ENCODE measurements at regions not wholly inside any gene's neighbourhood (a gene's known extent, or its start where the extent isn't known, plus 50 kb on each side); places are given as distances from the start of the nearest gene placed in this dataset.

DNA sequence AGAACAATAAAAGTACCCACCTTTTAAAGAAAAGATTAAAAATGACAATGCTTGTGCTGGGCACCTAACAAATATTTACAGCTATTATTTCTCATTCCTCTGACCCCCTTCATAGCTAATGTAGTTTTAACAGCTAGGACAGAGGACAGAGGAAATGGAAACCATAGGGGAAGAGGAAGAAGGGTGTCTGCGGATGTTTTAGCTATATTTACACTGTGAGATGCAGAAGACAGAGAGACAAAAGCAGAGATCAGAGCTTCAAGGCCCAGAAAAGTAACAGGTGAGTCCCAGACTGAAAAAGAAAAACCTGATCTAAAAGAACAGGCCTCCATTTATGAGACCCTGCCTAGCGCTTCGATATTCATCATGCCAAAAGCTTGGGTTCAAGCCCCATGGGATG, 72.0 kb downstream of the ZNF281 start:
- Histone ChIP-seq H2BK5ac (ENCODE audit: low read depth, low read length) (no peak overlapping the region), H2BK15ac (ENCODE audit: low read length) (no peak overlapping the region), H3K36me3 (ENCODE audit: control insufficient read depth in 2 of 4, insufficient read depth in 4 of 4, low read length in 3 of 4) (no peaks in the 10 kb centered on the region), H2AFZ (ENCODE audit: low read length) (no peak overlapping the region), H3K23me2 (ENCODE audit: low read depth, low read length) (no peaks in the 10 kb centered on the region), H4K20me1 (replicated peaks in 1 of 2; ENCODE audit: control insufficient read depth in 1 of 2, insufficient read depth in 2 of 2, low read length in 2 of 2) (no peaks in the 10 kb centered on the region), H3K23ac (ENCODE audit: insufficient read length) (no peak overlapping the region), H3K27ac (ENCODE audit: low read depth, low read length) (no peak overlapping the region), H3K9ac (replicated peaks in 1 of 4; ENCODE audit: extremely low read depth in 1 of 4, low read depth in 3 of 4, low read length in 3 of 4) (no peak overlapping the region), H3K4me3 (ENCODE audit: extremely low read depth in 1 of 4, insufficient read depth in 2 of 4, low read depth in 3 of 4, low read length in 4 of 4) (no peak overlapping the region), H3K79me1 (ENCODE audit: low read depth, low read length) (no peaks in the 10 kb centered on the region), H2BK20ac (ENCODE audit: low read length) (no peak overlapping the region), H3K14ac (ENCODE audit: insufficient read length) (no peak overlapping the region), H3K4me2 (ENCODE audit: insufficient read depth in 1 of 2, low read depth in 2 of 2, low read length in 2 of 2) (no peak overlapping the region), H3K27me3 (replicated peaks in 1 of 4; ENCODE audit: control insufficient read depth in 3 of 4, extremely low read depth in 1 of 4, insufficient read depth in 3 of 4, low read length in 3 of 4) (no peaks in the 10 kb centered on the region), H3K4ac (replicated peaks; ENCODE audit: insufficient read length, low read depth, low read length) (no peak overlapping the region), H2AK5ac (ENCODE audit: low read depth, low read length) (no peak overlapping the region), H4K91ac (replicated peaks; ENCODE audit: insufficient read length, low read length) (no peak overlapping the region), H3K56ac (replicated peaks; ENCODE audit: insufficient read length, low read depth, low read length) (no peak overlapping the region), H3K9me3 (ENCODE audit: insufficient read depth in 2 of 2, low read depth in 1 of 2, low read length in 1 of 2) (no peaks in the 10 kb centered on the region), H2BK12ac (ENCODE audit: low read depth, low read length) (no peak overlapping the region), H4K5ac (ENCODE audit: insufficient read length, low read depth, low read length) (no peak overlapping the region), H2BK120ac (replicated peaks; ENCODE audit: low read depth, low read length) (no peak overlapping the region), H3K4me1 (replicated peaks in 1 of 4; ENCODE audit: control insufficient read depth in 3 of 4, insufficient read depth in 4 of 4, low read length in 3 of 4) (peaks cover 0 to 10% (median 6%) of the 10 kb centered on the region in 4 experiments; a peak in 2 of 7 replicates), H3K79me2 (ENCODE audit: control insufficient read depth in 1 of 2, insufficient read depth in 2 of 2, low read length in 2 of 2) (no peaks in the 10 kb centered on the region), H3K18ac (ENCODE audit: extremely low read depth, low read length) (no peak overlapping the region), H4K8ac (ENCODE audit: extremely low read depth, insufficient read depth, low read length) (no peak overlapping the region)
- ChIA-PET CTCF (ENCODE audit: partially characterized antibody) (interaction anchor here (1.1 to 1.9 kb wide), 5 partner anchors 8 to 1446 kb away, joined by 3 to 5 read pairs (median 5); no protein-coding TSS in a partner anchor), POLR2A (ENCODE audit: partially characterized antibody) (interaction anchor here (0.9 to 1.5 kb wide), 6 partner anchors 17 to 98 kb away, joined by 3 to 7 read pairs (median 5); partner anchors contain the start of gene ZNF281)
- 93% methylated on average over 3 of the region's 3 CpGs; no CpG with 5 or more reads in 1 of the 2 experiments for WGBS, 2 experiments (ENCODE audit: extremely low coverage in 1 of 2, insufficient coverage in 1 of 2, insufficient read length in 1 of 2, insufficient replicate concordance in 2 of 2, low coverage in 1 of 2, low lambda C conversion rate in 2 of 2, missing lambda C conversion rate in 1 of 2)
- no peak for DNase-seq (ENCODE audit: low read depth in 1 of 2, low spot score in 2 of 2)
- FAIRE-seq, result no peak
- TF ChIP-seq RNF2 (IDR thresholded peaks at IDR 0.05; ENCODE audit: borderline replicate concordance, low read depth, low read length, missing control alignments, poor library complexity, severe bottlenecking) (no peak), TAF7 (optimal IDR thresholded peaks at IDR 0.05; ENCODE audit: borderline replicate concordance, low read depth, low read length) (no peak), JUND (IDR thresholded peaks at IDR 0.05; ENCODE audit: low read length) (no peak), JUN (IDR thresholded peaks at IDR 0.05; ENCODE audit: low read depth, low read length) (no peak), TAF1 (IDR thresholded peaks at IDR 0.05; ENCODE audit: low read depth, low read length) (no peak), KDM4A (IDR thresholded peaks at IDR 0.05; ENCODE audit: low read depth, low read length, severe bottlenecking) (no peak), SIRT6 (IDR thresholded peaks at IDR 0.05; ENCODE audit: low read length) (no peak), RBBP5 (IDR thresholded peaks at IDR 0.05; ENCODE audit: borderline replicate concordance, low read depth, low read length) (no peak), NANOG (IDR thresholded peaks at IDR 0.05; ENCODE audit: insufficient read depth, low read depth, low read length, poor library complexity, severe bottlenecking) (no peak), E2F6 (IDR thresholded peaks at IDR 0.05) (no peak), YY1 (IDR thresholded peaks at IDR 0.05; ENCODE audit: low read depth, low read length) (no peak), POLR2A (IDR thresholded peaks at IDR 0.05; ENCODE audit: control extremely low read depth in 1 of 2, low read depth in 2 of 2, low read length in 2 of 2) (no peak)
- TF ChIP-seq, protein P1, sequence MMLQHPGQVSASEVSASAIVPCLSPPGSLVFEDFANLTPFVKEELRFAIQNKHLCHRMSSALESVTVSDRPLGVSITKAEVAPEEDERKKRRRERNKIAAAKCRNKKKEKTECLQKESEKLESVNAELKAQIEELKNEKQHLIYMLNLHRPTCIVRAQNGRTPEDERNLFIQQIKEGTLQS (IDR thresholded peaks at IDR 0.05; ENCODE audit: insufficient read depth, low read depth, low read length), result no peak

All from H1 (cell line).